Activated CD8-positive, alpha-beta memory T cell treated with anti-CD3 and anti-CD28 coated beads, Interleukin-2, amount 50 U/mL, for 1 hour (primary cell): ENCODE measurements at regions not wholly inside any gene's neighbourhood (a gene's known extent, or its start where the extent isn't known, plus 50 kb on each side); places are given as distances from the start of the nearest gene placed in this dataset.

ENCODE experiments used
- DNase-seq: peaks from one replicate; pipeline ENCODE4 v3.0.0-alpha.2; 2020; ENCODE audit errors: extremely low read depth

DNA sequence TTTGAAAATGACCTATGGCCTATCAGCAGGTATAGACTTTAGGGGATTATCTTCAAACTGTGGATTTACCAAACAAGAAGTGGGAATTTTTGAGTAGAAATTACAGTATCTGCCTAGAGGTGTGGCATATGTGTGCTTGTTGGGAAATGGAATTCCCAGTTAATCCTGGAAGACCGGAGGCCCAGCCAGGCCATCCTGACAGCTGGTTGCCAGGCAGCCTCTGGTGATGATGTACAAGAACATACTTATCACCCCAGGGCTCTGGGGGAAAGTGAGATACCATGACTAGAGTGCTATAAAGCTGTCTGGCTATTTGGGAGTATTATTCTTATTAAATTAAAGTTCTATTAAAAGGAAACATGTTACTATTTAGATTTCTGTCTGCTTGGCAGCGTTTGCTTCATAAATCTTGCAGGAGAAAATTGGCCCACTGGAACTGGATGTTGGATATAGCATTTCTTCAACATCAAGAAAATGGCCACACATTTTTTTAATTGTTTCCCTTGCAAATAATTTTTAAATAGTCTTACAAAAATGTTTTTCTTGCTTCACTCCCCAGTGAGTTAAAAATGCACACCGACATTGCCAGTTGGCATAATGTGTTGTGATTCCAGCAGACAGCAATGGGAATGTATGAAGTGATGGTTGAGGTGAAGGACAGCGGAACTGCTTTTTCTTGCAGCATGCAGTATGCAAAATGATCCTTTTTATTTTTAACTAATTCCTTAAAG, 187.8 kb downstream of the MYLK4 start:
- DNase-seq, result no peak

- DNase-seq, result no peak
These were observed 189.6 kb downstream of the MYLK4 start for GRCh38 chr6:2560917-2561698.

- no peak for DNase-seq
These were observed 190.4 kb downstream of the MYLK4 start for GRCh38 chr6:2560140-2560818.

DNA sequence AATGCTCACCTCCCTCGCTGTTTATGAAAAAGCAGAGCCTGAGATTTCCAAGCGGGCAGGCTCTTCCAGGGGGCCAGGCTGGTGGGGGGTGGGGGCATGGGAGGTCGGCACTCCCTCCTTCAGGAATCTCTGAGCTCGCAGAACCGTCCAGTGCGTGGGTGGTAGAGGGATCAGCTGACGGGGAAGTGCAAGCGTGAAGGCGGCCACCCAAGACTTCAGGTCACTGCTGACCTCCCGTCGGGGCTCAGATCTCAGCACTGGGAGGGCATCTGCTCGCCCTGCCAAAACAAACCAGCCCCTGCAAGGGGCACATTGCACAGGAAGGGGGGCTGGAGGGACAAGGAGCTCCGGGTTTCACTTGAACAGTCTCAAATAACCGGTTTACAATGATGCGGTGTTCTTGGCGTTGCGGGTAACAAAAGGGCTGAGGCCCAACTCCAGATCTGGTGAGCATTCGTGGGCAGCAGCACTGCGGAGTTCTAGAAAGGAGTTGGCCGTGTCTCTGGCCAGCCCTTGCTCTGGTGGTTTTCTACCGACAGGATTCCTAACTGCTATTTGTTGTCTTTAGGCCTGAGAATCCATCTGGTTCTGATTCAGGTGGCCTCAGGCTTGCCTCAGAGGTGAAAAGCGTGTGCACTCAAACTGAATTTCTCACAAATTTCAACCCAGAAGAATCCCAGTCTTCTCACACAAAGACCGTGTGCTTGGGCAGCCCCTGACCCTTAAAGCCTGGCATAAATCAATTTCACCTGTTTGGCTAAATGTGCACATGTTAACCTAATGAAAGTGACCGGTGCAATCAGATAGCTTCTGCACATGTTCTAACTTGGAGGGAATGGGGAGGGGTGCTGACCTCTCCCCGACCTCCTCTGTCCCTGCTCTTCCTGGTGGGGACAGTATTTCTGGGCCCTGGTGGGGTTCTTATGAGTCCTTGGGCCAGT, 191.6 kb downstream of the MYLK4 start:
- DNase-seq, result no peak

- DNase-seq, result no peak
These were observed 192.5 kb downstream of the MYLK4 start for GRCh38 chr6:2558098-2558680.

GRCh38 chr6:2557181-2557720, 193.5 kb downstream of the MYLK4 start:
- no peak for DNase-seq

- no peak for DNase-seq
These were observed 194.0 kb downstream of the MYLK4 start for GRCh38 chr6:2556761-2557160.

DNA sequence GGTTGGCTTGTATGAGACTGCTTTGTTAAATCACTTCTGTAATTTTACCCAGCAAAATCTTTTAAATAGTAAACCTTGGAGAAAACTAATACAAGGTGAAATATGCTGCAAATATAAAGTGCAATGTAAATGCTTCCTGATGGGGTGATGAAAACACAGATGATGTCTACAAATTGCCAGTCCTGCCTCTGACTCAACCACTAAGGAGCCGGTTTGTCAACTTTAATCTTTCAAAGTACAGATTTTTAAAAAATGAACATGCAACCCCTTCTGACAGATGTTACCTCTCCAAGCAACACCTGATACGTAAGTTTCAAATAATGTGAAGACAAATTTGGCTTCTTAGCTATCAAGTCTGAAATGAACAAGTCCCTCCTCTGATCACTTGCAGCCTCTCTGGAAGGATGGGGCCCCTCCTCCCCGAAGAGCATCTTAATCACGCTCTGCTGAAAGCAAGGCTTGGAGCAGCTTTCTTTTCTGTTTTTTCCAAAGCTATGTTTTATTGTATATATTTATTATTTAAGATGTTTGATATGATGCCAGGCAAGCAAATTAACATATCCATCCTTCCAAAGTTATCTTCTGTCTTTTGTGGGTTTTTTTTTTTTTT, 196.0 kb downstream of the MYLK4 start:
- DNase-seq, result no peak

GRCh38 chr6:2552526-2553154, 198.1 kb downstream of the MYLK4 start:
- DNase-seq, result no peak

DNA sequence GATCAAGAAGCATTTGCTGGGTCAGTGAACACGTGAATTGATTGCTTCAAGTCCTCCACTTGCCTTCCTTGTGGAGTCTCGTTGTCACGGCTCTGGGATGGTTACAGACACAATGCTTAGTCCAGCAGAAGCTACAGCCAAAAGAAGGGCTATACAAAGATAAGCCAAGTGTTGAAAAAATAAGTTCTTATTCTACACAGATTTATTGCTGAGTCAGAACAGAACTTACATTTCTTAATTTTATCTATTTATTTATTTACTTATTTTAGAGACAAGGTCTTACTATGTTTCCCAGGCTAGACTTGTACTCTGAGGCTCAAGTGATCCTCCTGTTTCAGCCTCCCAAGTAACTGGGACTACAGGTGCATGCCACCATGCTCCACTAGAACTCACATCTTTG, 199.0 kb downstream of the MYLK4 start:
- DNase-seq, result no peak

- no peak for DNase-seq
These were observed 200.5 kb downstream of the MYLK4 start for GRCh38 chr6:2550247-2550646.

DNA sequence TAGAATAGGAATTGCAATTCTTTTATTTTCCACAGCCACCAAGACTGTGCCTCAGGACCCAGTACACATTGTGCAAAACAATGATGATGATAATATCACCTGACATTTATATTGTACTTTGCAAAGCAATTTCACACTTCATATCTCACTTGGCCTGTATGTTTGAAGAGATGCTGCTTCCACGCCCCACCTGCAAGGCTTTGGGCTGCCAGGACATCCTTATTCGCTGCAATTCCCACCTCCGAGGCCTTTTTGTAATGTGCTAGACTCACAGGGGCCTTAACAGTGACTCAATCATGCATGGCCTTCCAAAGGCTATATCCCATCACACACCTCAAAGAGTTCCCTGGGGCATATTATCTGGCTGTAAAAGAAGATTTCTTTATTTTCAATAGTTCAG, 200.9 kb downstream of the MYLK4 start:
- DNase-seq, result no peak

DNA sequence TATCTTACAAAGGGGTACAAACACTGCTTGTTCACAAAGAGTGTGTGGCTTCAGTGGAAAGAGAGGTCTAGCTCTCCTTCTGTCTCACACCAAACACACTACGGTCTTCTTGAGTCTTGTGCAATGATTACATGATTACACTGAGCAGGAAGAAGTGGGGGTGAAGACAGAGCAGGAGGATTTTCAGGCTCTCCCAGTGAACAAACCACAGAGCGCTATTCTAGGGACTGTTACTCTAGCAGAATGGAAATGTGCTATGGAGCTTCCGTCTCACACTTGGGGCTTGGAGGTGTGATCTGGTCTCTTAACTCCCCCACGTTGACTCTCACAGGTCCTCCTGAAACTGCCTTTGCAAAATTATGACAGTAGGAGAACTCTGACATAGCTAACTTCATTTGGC, 203.4 kb downstream of the MYLK4 start:
- no peak for DNase-seq

GRCh38 chr6:2546901-2547300, 203.8 kb downstream of the MYLK4 start:
- DNase-seq, result no peak

DNA sequence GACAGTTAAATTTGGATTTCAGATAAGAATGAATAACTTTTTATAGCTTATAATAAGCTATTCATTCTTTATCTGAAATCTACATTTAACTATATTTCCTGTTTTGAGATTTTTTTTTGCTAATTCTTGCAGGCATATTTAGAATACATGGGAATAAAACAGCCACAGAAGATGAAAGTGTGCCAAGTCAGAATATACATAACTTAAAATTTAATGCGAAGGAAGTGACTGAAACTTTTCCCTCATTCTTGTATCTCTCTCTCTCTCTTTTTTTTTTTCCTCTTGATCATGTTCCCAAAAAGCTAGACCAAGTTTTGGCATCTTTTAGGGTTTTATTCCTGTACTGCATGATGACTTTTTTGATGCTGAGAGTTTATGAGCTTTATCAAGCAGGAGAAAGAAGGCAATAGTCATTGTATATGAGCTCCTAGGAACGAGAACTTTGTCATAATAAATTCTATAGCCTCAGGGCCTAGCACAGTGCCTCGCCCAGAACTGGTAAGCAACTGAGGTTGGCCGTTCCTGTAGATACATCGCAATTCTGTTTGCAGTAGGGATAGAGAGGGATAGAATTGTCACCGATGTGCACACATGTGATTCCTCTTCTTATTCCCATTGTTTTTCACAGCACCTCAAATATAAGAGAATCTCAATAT, 205.2 kb downstream of the MYLK4 start:
- DNase-seq, result no peak

- DNase-seq, result no peak
These were observed 207.4 kb downstream of the MYLK4 start for GRCh38 chr6:2543321-2543720.

DNA sequence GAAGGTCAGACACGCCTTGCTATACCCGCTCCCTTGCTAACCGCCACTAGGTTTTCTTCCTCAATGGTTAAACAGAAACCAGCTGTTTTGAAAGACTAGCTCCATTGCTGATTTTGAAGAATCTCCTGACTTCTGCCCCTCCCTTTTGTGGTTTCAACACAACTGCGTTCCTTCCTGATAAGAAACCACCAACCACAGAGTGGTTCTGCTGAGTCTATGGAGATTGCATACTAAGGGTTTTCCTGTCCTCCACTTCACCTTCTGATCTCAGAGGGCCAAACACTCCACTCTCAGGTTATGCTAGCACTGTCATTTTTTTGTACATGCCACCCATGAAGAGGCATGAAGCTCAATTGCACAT, 207.9 kb downstream of the MYLK4 start:
- DNase-seq, result no peak

DNA sequence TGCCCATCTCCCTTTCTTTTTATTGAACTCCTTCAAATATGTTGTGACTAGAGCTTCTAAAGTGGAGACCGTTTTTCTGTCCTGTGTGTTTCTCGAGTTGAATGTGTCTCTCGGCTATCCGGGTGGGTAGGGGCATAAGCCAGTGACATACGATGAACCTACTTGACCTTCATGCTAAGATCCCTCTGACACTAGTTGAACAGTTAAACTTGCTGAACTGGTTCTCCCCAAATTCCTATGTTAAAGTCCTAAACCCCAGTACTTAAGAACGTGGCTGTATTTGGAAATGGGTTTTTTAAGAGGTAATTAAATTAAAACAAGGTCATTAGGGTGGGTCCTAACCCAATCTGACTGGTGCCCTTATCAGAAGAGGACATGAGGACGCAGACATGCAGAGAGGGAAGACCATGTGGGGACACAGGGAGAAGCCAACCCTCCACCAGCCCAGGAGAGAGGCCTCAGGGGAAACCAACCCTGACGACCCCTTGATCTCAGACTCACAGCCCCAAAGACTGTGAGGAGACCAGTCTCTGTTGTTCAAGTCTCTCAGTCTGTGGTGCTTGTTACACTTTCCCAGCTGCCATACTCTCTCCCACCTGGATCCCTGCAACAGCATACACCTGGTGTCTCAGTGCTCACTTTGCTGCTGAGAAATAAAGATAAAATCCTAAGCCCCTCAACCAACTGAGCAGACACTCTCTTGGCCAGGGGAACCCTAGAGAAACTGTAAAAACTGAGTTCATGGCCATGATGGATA, 208.4 kb downstream of the MYLK4 start:
- DNase-seq, result no peak

DNA sequence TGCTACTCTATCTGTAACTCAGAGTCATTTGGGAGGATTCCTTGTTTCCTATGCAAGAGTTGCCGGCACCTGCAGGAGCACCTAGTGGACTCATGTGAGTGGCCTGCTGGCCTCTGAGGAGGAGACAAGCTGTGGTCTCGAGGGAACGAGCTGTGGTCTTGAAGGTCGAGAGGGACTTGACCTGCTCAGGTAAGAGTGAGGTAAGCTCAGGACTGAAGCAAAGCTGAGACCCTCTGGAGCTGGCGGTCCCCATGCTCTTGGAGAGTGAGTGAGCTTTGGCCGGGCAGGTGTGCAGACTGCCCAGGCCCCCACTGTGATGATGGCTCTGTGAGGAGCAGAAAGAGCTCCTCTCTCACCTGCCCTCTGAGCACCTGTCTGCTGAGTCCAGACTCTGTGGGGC, 214.3 kb downstream of the MYLK4 start:
- DNase-seq, result no peak
